Right forelimb (tissue), 1 donor: ENCODE measurements at regions not wholly inside any gene's neighbourhood (a gene's known extent, or its start where the extent isn't known, plus 50 kb on each side); places are given as distances from the start of the nearest gene placed in this dataset.

ENCODE experiments used
- DNase-seq: peaks from one replicate; pipeline ENCODE4 v3.0.0-alpha.2; 2018

DNA sequence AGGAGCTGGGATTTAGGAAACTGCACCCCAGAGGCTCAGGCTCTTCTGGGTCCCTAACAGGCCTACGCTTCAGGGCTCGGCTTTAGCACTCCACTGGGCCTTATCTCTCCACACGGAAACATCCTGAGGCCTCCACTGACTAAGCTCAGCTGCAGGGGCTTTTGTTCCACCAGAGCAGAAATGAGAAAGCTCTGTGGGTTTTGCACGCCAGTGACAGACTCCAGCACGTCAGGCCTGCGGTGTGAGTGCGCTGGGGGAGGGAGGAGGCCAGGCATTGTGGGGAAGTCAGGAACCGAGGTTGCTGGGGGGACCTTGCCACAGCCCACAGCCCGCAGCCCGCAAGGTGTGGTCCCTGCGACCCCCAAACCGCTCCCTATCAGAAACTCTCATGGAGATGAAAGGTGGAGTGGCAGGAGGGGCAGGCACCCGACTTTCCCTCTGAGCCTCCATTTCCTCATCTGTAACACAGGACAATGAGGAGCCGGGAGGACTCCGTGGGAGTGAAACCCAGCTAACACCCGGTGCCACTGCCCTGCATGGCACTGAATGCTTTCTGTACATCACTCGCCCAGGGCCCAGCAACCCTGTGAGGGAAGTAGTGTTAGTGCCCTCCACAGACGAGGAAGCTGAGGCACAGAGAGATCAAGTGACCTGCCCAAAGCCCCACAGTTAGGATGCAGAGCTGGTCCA is 106.5 kb downstream of the TPRA1 start:
- DNase-seq, result peak; percentile 20

DNA sequence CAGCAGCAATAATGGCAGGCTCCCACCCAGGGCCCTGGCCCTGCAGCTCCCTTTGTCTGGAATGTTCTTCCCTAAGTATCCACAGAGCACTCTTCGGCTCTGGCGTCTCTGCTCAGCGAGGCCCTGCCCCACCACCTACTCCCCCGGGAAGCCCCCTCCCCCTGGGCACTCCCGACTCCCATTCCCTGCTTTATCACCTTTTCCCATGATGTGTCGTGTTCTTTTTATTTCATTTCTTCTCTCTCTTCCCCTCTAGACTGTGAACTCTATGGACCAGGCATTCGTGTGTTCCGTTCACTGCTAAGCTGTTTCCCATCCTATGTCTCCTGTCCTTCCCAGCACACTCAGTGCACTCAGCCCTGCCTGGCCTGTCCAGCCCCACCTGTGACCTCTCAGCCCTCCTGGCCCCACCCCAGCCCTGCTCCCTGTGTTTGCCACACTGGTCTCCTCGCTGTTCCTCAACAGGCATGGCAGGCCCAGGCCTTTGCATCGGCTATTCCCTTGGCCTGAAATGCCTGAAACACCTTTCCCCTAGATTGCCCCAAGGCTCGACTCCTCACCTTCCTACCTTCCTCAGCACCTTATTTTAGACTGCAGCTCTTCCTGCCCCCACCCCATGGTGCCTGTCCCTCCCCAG is 107.4 kb downstream of the TPRA1 start:
- peak; percentile 19 for DNase-seq

DNA sequence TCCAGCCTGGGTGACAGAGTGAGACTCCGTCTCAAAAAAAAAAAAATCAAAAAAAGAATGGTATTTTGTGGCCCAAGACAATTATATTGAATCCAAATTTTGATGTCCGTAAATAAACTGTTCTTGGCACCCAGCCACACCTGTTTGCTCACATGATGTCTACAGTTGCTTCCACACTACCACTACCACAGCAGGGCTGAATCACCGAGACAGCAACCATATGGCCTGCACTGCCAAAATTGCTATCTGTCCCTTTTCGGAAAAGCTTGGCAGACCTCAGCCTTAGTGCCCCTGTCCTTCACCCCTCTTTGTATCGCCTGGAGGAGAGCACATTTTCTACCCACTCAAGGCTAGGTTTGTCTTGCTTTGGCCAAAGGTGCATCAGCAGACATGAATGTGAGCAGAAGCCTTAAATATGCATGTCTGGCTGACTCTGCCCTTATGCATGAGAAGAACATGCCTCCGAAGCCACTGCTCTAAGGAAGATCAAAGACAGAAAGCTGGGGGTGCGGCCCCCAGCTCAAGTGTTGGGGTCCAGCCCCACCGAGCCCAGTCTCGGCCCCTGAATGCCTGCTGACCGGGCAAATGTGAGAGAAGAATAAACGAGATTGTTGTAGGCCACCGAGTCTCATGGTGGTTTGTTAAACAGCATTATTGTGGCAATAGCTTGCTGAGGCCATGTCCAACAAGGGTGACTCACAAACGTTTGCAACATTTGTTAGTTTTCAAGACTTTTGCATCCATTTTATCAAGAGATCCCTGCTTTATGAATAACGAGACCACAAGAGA is 108.1 kb downstream of the TPRA1 start:
- DNase-seq, result peak; percentile 15

DNA sequence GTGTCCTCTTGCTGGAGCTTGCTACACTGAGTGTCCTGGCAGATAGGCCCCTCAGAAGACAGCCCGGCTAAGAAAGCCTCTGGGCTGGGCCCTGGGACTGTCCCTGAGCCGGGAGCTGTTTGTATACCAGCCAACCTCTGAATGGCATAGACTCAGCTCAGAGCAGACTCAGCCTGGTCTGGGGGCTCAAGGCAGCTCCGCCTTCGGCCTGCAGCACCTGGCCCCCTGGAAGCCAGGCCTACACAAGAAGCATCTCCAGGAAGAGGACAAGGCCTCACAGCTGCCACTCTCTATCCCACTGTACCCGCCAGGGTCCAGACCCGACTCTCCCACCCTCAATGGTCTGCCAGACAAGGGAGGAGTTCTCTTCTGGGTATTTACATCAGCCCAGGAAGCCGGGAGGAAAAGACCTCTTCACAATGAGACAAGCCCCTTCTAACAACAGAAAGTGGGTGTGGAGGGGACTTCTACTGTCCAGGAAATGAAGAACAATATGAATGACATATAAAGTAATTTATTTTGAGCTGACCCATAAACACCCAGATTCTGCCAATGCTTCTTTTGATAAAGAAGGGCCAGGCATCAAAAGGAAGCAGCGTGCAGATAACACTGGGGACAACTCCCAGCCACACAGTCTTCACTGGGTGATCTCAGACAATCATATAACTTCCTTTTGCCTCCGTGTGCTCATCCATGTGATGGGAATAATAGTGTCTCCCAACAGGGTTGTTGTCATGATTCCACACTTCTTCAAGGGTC is 110.2 kb downstream of the TPRA1 start:
- peak; percentile 32 for DNase-seq

DNA sequence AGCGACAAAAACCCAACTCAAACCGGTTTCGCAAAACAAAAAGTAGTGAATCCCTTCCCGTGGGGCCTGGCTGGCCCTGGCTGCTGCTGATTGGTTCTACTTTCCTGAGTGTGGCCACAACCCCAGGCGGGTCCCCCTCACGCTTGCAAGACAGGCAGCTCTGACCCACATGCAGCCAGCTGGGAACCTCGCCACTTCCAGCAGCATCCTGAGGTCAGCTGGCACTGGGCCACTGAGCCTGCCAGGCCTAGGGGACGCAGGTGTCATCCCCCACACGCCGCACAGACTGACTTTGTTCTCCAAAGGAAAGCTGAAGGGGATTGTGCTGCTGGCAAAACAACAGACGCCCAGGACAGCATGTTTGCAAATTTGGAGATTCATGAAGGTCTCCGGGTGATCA is 111.1 kb downstream of the TPRA1 start:
- DNase-seq, result peak; percentile 37

DNA sequence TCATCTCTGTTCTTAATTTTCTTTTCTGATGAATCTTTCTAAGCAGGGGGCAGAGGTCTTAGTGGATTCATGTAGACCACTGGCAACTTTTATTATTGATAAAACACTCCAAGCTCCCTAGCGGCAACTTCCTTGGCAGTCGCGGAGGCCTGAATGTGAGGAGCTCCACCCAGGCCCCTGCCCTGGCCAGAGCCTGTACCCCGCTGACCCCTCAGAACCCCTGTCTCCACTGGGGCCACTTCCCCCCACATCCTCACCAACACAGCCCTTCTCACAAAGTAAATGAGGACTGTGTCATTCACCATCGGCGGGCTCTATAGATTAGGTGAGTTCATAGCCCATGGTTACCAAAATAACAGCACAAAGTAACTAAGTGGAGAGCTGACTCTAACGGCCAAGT is 111.6 kb downstream of the TPRA1 start:
- peak; percentile 2 for DNase-seq

DNA sequence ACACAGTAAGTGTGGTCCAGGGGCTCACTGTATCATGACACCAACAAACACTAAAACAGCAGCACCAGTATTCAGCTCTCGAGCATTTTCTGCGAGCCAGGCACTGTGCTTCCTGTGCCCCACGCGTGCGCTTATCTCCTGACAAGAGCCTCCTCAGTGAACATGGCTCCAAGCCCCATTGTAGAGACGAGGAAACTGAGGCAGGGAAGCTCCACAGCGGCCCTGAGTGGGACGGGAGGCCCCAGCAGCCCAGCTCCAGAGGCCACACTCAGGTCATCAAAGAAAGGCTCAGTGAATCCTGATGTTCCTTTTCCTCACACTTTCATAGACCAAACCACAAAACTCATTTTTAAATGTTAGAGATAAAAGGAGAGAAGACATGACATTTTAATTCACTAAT is 113.1 kb downstream of the TPRA1 start:
- no peak for DNase-seq

DNA sequence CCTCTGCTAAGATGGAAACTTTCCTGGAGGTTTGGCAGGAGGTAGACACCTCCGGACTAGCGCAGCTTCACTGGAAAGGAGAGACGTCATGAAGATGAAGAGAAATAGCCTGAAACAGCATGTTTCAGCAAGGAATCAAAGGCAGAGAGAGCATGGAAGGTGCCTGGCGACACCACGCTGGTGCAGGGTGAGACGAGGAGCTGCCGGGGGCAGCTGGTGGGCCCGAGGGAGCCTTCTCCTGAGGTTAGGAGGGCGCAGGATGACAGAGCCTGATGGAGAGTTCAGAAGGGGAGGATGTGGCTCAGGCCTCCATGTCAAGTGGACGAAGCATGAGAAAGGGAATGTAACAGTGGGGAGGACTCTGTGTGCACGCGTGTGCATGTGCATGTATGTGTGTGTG is 113.6 kb downstream of the TPRA1 start:
- no peak for DNase-seq

DNA sequence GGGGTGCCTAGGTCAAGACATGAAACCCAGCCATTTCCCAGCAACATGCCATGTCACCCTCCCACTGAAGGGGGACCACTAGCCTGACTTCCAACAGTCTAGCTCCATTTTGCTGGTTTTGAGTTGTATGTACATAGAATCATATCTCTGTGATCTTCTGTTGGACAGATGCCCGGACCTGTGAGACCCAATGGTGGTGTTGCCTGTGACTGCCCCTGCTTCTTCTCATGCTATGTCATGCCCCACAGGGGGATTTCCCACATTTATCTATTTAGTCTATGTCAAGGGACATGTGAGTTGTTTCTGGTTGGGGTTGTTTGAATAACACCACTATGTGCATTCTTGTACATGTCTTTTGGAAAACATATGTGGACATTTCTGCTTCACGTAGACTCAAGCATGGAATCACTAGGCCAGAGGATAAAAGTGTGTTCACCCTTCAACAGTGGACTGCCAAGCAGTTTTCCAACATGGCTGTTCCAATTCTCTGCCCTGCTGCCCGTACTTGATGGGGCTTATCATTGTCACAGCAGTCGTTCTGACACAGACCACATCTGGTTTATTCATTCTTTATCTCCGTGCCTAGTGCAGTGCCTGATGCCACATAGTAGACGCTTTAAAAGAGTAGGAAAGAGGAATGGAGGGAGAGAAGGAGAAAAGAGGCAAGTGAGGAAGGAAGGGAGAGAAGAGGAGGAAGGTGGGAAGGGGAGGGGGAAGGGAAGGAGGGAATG is 114.4 kb downstream of the TPRA1 start:
- DNase-seq, result no peak

DNA sequence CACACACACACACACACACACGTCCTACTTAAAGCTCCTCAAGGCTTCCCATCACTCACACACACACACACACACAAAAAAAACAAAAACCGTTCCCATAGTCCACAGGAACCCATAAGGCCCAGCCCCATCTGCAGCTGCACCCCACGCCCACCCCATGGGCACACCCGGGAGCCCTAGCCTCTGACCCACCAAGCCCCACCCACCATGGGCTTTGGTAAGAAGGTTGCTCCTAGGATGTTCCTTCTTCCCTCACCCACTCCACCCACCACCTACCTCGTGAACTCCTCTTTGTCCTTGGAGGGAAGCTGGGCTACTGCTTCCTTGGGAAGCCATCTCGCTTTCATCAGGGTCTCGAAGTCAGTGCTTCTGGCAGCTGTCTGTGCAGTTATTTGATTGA is 115.1 kb downstream of the TPRA1 start:
- DNase-seq, result no peak

DNA sequence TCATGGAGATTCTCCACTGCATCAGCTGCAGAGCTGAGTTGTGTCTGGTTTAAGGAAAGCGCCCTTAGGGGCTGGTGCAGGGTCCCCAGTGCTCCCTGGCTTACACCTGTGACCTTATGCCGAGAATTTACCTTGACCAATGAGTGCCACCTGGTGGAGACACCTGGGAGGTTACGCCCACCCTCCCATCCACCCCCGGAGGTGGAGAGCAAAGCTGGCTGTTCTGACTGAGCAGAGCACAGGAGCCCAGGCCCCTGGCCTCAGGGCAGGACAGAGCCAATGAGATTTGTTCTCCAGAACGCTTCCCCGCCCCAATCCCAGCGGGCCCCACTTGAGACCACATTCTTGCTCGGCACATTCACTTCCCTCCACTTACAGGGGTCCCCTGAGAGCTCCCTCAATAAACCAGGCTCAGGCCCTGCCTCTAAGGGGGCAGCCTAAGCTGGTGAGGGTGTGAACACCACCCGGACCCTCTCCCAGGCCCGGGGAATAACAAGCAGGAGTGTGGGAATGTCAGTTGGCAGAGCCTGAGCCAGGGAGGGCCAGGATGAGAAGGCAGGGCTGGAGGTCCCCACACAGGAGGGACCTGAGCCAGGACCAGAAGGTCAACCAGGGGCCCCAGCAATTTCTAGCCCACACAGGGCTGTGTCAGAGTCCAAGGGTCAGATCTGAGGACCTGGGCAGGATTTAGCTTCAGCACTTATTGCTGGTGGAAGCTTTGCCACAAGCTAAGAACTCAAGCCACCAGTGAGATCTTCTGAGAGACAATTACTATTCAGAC is 117.1 kb downstream of the TPRA1 start:
- no peak for DNase-seq

DNA sequence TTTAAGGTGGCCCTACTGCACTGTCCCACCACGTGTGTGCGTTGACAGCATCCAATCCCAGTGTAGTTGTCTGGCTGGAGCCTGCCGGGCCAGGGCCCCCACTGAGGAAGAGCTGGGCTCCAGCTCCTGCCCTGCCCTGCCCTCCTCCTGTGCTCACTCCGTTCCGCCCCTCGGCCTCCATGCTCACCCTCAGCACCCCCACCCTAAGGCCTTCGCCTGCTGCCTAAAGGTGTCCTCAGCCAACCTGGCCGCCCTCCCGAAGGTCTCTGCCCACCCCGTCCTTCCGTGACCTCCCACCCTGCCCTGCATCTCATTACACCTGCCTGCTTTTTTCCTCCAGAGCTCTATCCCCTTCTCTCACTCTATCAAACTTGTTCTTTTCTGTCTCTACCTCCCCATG is 118.0 kb downstream of the TPRA1 start:
- DNase-seq, result no peak

DNA sequence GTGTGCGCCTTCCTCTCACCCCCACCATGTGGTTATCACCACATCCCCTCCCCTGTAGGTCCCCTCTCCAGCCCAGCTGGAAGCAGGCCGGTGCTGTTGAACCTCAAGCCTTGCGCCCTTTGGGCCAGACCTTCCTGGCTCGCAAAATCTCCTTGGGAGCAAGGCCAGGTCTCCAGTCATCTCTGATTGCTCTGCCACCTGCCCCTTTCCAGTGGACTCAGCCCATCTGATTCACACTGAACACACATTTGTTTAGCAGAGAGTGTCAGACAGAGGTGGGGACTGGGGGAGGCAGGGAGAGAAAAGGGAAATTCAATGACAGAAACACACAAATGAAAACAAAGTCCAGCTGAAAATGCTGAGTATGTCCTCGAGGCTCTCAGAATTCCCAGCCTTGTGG is 119.4 kb downstream of the TPRA1 start:
- no peak for DNase-seq

DNA sequence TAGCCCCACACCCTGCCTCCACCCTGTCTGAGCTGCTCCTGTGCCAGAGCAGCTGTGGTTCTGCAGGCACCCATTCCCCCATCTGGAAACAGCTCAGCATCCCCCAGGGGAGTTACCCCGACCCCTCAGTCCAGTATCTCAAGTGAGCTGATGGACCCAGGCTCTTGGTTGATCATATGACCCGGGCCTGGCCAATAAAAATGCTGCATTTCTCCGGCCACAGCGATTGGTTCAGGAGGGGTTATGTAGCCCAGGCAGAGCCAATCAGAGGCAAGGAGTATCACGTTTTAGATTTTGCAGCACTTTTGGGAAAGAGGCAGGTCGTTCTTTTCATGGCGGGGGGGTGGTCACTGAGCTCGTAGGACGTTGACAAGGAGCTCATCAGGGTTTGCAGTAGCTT is 120.8 kb downstream of the TPRA1 start:
- no peak for DNase-seq

DNA sequence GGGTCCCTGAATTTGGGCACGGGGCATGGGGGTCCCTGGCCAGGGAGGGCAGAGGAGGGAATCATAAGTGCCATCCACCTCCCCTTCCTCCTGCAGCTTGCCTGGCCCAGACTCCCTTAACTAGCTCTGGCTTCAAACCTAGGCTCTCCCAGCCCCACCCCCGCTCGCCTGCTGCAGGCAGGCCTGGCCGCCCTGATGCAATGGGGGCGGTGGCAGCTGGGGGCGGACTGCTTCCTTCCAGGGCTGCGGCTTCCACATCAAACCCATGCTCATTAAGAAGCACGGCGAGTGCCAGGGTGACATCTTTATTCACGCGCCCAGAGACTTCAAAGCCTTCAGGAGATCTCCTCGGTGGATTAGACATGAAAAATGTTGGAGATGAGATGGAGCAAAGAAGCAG is 123.1 kb downstream of the TPRA1 start:
- no peak for DNase-seq

DNA sequence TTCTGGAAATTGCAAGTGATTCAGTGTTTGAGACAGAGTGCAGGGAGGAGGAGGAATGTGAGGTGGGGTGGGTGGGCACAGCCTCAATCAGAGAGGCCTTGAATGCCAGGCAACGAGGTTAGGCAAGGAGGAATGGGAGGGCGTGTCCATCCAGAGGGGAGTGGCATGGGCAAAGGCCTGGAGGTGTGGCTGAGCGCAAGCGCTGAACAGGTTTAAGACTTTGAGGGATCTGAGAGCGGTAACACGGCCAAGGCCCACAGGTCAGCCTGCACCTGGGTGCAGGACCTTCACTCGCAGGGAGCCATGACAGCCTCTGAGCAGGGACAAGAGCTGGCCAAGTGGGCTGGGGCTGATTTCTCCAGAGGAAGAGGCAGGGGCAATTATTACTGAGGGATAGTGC is 125.9 kb downstream of the TPRA1 start:
- no peak for DNase-seq

DNA sequence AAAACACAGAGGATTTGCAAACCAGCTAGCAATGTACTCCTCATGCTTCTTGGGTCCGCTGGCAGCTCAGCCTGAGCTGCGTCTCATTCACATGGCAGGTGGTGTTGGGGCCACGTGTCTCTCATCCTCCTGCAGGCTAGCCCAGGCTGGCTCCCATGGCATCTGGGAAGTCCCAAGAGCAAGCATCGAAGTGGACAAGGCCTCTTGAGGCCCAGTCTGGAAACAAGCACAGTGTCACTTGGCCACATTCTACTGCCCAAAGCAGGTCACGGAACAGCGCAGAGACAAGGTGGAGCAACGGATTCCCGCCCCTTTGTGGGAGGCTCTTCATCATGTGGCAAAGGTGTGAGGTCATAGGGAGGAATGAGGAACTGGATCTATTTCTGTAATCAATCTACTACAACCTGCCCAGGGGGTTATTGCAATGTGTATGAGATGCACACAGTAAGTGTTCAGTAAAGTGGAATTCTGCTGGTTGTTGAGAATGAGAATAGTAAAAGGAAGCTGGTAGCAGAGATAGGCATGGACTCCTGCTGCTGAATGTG is 128.3 kb downstream of the TPRA1 start:
- DNase-seq, result no peak

DNA sequence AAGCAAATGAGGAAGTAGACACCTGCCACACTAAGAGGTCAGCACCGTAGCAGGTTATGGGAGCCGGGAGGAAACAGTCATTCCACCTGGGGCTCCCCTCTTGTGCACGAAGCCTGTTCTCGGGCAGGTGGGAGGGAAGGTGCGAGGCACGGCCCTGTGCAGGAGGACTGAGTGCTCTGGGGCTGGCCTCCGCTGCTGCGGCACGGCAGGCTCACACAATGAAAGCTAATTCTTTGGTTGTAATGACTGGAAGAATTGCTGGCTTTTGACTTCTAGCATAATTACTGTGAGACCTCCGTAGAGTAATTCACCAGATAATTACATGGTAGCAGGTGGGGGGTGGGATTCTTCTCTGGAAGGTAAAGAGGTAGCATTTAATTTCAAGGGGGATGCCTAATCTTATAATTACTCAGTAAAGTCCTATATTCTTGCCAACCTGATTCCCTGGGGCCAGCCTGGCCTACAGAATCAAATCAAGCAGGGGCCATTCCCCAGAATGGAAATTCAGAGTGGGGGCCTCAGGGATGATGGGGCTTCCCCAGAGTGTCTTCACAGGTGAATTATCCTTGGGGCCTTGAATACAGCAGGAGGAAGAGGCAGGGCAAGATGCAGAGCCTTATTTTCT is 129.1 kb downstream of the TPRA1 start:
- no peak for DNase-seq

DNA sequence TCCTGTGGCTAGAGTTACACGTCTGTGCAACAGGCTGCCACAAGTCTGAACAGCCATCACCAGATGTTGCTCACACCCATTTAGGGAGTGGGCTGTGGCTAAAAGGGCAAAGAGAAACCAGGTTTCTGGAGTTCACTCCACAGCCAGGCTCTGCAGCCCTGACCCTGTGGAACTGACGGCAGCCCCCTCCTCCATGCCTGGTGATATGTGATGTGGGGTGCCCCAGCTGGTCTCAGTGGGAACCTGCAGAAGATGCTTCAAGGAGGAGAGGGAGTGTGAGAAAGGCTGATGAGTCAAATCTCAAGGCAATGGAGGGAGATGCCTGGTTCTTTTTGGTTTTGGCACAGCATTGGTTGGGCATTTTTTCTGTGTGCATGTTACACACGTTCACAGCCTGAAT is 130.6 kb downstream of the TPRA1 start:
- DNase-seq, result no peak

DNA sequence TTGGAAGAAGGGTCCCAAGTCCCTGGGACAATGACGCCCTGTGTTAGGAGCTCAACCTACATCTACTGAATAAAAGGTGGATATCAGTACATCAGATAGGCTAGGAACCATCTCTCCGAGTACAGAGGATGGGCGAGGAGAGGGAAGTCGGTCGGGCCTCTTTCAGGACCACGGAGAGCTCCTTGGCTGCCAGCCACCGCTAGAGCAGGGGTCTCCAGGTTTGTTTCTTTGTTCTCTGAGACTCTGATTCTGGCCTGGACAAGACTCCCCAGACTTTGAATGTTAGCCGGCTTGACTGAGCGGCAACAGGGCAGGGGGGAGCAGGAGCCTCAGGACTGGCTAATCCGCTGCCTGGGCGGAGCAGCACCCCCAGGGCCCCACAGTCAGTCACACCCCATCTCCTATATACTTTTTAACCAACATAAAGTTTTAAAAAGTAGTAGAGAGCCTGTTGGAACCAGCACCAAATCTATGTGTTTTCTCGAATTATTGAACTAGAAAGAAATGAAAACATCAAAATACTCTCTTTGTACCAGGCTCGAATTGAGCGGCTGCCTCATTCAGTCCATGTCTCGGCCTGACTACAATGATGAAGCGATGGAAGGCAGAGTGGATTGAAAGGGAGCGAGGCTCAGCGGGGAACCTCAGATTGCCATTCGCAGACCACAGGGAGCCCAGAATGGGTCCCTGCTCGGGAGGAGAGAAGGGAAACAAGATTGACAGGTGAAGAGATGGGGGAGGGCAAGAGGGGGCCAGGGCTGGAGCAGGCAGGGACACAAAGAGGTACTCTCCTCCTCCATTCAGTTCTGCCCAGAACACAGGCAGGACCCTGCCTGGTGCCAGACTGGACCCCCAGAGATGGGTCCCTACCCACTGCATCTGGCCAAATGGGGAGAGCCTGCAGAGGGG is 131.6 kb downstream of the TPRA1 start:
- peak; percentile 72 for DNase-seq
